OCI-LY7 (cell line): ENCODE measurements at regions not wholly inside any gene's neighbourhood (a gene's known extent, or its start where the extent isn't known, plus 50 kb on each side); places are given as distances from the start of the nearest gene placed in this dataset.

Experiments
- BruUV-seq: library from RNA; stranded (reverse); fragments of 400-500 nt; replicated peaks from 2 replicates; lab custom pipeline; 2021; lab: Mats Ljungman, UMichigan
- CTCF ChIA-PET: fragments of 300-600 bp; sonication (Branson Sonifier 250); formaldehyde crosslinking; loops from one replicate; lab custom pipeline; 2022; ENCODE audit warnings: antibody characterized with exemption; ENCODE audit not compliant: unreplicated experiment; lab: Charles Lee
- POLR2A ChIA-PET: fragments of 300-600 bp; sonication (Branson Sonifier 250); formaldehyde crosslinking; loops from one replicate; lab custom pipeline; 2022; ENCODE audit warnings: antibody characterized with exemption; lab: Charles Lee
- DNase-seq: peaks from one replicate; pipeline ENCODE4 v3.0.0-alpha.2; 2015; ENCODE audit warnings: low spot score
- H2AFZ ChIP-seq: fragments of 200-600 bp; sonication (generic), shearing (Covaris generic); 2 replicates; pipeline ENCODE4 v1.6.1; 2014; ENCODE audit warnings: mild to moderate bottlenecking, antibody characterized with exemption, low read length, moderate library complexity
- H3K27ac ChIP-seq: fragments of 200-600 bp; sonication (generic); 2 replicates; pipeline ENCODE4 v1.5.1; 2014; ENCODE audit warnings: mixed run types, low read depth, mild to moderate bottlenecking, moderate library complexity, low read length, inconsistent platforms; ENCODE audit not compliant: poor library complexity, severe bottlenecking
- H3K36me3 ChIP-seq: fragments of 200-600 bp; sonication (generic); 2 replicates; pipeline ENCODE4 v1.6.1; 2014; ENCODE audit warnings: mild to moderate bottlenecking, antibody characterized with exemption, low read length, moderate library complexity, mixed read lengths; ENCODE audit not compliant: insufficient read depth
- H3K4me1 ChIP-seq: fragments of 200-600 bp; sonication (generic); 2 replicates; pipeline ENCODE4 v1.5.1; 2014; ENCODE audit warnings: mild to moderate bottlenecking, low read length; ENCODE audit not compliant: insufficient read depth, poor library complexity, severe bottlenecking
- H3K4me2 ChIP-seq: fragments of 200-600 bp; sonication (generic); 2 replicates; pipeline ENCODE4 v1.6.1; 2014; ENCODE audit warnings: mild to moderate bottlenecking, low read length
- H3K4me3 ChIP-seq: fragments of 200-600 bp; sonication (generic); 2 replicates; pipeline ENCODE4 v1.5.1; 2014; ENCODE audit warnings: mild to moderate bottlenecking, low read depth, low read length; ENCODE audit not compliant: poor library complexity, severe bottlenecking
- H3K79me2 ChIP-seq: fragments of 200-600 bp; sonication (generic); 2 replicates; pipeline ENCODE4 v1.6.1; 2016; ENCODE audit warnings: low read depth, mild to moderate bottlenecking, low read length, moderate library complexity, mixed read lengths; ENCODE audit not compliant: insufficient read depth
- H3K9me2 ChIP-seq: fragments of 200-600 bp; sonication (generic); 2 replicates; pipeline ENCODE4 v1.6.1; 2016; ENCODE audit warnings: mild to moderate bottlenecking, low read length, mixed read lengths; ENCODE audit not compliant: insufficient read depth
- H3K9me3 ChIP-seq: fragments of 200-600 bp; sonication (generic); 2 replicates; pipeline ENCODE4 v1.6.1; 2014; ENCODE audit warnings: mild to moderate bottlenecking, mixed run types, low read length, mixed read lengths
- H4K20me1 ChIP-seq: fragments of 200-600 bp; sonication (generic); 2 replicates; pipeline ENCODE4 v1.6.1; 2014; ENCODE audit warnings: mild to moderate bottlenecking, antibody characterized with exemption, low read length, moderate library complexity, mixed read lengths; ENCODE audit not compliant: insufficient read depth
- EZH2phosphoT487 ChIP-seq: fragments of 200-600 bp; sonication (generic); IDR thresholded peaks from 2 replicates; pipeline ENCODE4 v1.6.1; 2018; ENCODE audit warnings: low read depth, borderline replicate concordance, mild to moderate bottlenecking, mixed run types, antibody characterized with exemption, low read length, moderate library complexity, mixed read lengths
- intact Hi-C: fragments of 100-400 bp; cut with micrococcal nuclease; formaldehyde crosslinking; loops from one replicate; pipeline ENCODE4 v1.10.0; 2022; ENCODE audit not compliant: unreplicated experiment
- TF ChIP-seq, protein P1 (sequence below): fragments of 200-600 bp; sonication (generic); conservative IDR thresholded peaks from 2 replicates; pipeline ENCODE4 v1.5.1; 2014; ENCODE audit warnings: mild to moderate bottlenecking, antibody characterized with exemption, low read length, moderate library complexity, mixed read lengths

DNA sequence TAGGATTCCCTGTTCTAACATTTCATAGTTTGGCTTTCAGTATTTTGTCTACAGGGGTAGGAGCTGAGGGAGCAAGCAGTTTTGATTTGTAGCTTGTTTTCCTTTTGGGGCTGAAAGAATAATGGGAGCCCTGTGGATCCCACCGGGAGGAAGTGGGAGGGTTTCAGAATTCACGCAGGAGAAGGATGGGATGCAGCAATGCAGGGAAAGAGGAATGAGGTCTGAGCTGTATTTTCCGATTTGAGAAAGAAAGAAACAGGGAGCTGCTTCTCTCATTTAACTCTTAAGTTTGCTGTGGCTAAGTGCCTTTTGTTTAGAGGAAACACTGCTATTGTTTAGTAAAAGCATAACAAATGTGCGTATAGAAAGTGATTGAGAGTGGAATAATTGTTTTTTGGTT, 141.0 kb downstream of the ADCYAP1 start:
- H3K9me3 ChIP-seq: no peaks in the 10 kb centered on the region
- H4K20me1 ChIP-seq: no peaks in the 10 kb centered on the region
- BruUV-seq: no TSS peak
- ChIA-PET POLR2A (no interaction called here), CTCF (no interaction called here)
- H3K9me2 ChIP-seq: no peaks in the 10 kb centered on the region
- no peak overlapping the region for H3K4me3 ChIP-seq
- no peak overlapping the region for H3K27ac ChIP-seq
- DNase-seq: no peak
- H2AFZ ChIP-seq: no peak overlapping the region
- no peak for TF ChIP-seq EZH2phosphoT487
- TF ChIP-seq, protein P1, sequence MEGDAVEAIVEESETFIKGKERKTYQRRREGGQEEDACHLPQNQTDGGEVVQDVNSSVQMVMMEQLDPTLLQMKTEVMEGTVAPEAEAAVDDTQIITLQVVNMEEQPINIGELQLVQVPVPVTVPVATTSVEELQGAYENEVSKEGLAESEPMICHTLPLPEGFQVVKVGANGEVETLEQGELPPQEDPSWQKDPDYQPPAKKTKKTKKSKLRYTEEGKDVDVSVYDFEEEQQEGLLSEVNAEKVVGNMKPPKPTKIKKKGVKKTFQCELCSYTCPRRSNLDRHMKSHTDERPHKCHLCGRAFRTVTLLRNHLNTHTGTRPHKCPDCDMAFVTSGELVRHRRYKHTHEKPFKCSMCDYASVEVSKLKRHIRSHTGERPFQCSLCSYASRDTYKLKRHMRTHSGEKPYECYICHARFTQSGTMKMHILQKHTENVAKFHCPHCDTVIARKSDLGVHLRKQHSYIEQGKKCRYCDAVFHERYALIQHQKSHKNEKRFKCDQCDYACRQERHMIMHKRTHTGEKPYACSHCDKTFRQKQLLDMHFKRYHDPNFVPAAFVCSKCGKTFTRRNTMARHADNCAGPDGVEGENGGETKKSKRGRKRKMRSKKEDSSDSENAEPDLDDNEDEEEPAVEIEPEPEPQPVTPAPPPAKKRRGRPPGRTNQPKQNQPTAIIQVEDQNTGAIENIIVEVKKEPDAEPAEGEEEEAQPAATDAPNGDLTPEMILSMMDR: no peak
- H3K4me1 ChIP-seq: no peaks in the 10 kb centered on the region
- no peaks in the 10 kb centered on the region for H3K79me2 ChIP-seq
- H3K36me3 ChIP-seq: no peaks in the 10 kb centered on the region
- H3K4me2 ChIP-seq: no peak overlapping the region
- intact Hi-C loops: no loop called here

DNA sequence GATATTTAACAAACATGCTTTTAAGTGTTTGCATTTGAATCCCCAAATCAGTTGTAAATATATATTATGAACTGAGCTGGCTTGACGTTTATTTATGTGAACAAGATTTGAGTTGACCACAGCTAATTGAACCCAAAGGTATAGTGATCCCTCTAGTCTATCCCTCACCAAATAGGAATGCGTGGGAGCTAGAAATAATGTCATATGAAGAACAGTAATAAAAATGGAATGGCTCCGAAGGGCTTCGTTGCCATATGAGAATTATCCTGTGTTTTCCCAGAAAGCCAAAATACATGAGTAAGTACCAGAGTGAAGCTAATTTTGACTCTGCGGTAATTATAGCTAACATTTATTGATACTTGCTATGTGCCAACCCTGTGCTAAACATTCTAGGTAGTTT, 142.7 kb downstream of the ADCYAP1 start:
- no peak overlapping the region for H3K27ac ChIP-seq
- no peaks in the 10 kb centered on the region for H3K9me2 ChIP-seq
- H3K79me2 ChIP-seq: no peaks in the 10 kb centered on the region
- H3K36me3 ChIP-seq: no peaks in the 10 kb centered on the region
- DNase-seq: no peak
- H3K9me3 ChIP-seq: no peaks in the 10 kb centered on the region
- H4K20me1 ChIP-seq: no peaks in the 10 kb centered on the region
- no peak for TF ChIP-seq EZH2phosphoT487
- TF ChIP-seq, protein P1: no peak
- POLR2A ChIA-PET: no interaction called here
- H3K4me3 ChIP-seq: no peak overlapping the region
- no TSS peak for BruUV-seq
- intact Hi-C loops: no loop called here
- no peak overlapping the region for H2AFZ ChIP-seq
- CTCF ChIA-PET: no interaction called here
- no peaks in the 10 kb centered on the region for H3K4me1 ChIP-seq
- H3K4me2 ChIP-seq: no peak overlapping the region

DNA sequence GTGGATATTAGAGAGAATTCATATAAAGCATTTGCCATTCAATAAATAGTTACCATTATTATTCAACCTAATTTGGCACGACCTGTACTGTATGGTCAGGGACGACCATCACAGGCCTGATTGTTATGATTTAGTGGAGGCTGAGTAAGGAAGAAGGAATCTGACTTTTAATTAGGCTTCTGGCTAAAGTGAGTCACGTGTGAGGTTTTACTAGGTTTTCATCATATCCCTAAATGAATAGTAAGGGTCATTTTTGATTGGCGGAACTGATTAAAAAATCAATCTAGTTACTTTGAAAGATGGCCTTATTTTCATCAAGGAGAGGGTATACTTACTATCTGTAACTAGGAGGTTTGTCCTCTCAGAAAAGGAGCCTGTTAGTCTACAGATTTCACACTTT, 143.4 kb downstream of the ADCYAP1 start:
- no peaks in the 10 kb centered on the region for H3K79me2 ChIP-seq
- H3K4me2 ChIP-seq: no peak overlapping the region
- TF ChIP-seq EZH2phosphoT487: no peak
- TF ChIP-seq, protein P1: no peak
- CTCF ChIA-PET: no interaction called here
- POLR2A ChIA-PET: no interaction called here
- no peaks in the 10 kb centered on the region for H3K9me3 ChIP-seq
- H3K36me3 ChIP-seq: no peaks in the 10 kb centered on the region
- intact Hi-C loops: no loop called here
- no peak overlapping the region for H3K27ac ChIP-seq
- no TSS peak for BruUV-seq
- H3K4me3 ChIP-seq: no peak overlapping the region
- DNase-seq: no peak
- H4K20me1 ChIP-seq: no peaks in the 10 kb centered on the region
- H2AFZ ChIP-seq: no peak overlapping the region
- H3K9me2 ChIP-seq: no peaks in the 10 kb centered on the region
- H3K4me1 ChIP-seq: no peaks in the 10 kb centered on the region
